ENCODE measurements at regions not wholly inside any gene's neighbourhood (a gene's known extent, or its start where the extent isn't known, plus 50 kb on each side); places are given as distances from the start of the nearest gene placed in this dataset.

DNA sequence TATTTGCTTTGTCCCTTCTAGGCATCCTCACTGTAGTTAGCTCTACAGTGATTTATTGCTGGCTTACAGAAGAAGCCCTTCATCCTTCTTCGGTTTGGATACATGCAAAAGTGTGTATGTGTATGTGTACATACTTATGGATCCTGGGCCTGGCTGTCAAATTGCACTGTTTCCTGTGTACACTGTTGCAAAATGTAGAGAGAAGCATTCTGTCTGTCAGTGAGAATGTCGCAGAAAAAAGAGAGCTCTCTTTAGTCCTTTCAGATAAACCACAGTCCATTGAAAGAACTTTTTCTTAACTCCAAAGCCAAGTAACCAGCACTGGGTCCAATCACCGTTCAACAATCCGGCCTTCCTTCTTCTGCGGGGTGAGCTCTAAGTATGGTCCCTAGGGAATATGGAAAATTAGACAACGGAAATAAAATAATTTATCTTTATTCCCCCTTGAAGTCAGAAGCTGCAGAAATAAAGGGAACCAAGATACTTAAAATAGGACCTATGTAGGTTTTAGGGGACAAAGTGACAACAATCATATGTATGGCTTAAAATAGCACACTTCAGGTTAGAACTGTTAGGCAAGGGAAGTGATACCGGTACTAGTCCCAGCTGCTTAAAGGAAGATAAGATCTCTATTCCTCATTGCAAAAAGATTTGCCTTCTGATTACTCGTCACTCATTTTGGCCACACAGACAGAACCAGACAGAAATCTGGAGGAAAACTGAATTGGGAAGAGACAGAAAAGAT lies 107.0 kb downstream of the CD83 start:
- CTCF ChIA-PET: no interaction called here
- Histone ChIP-seq H3K4me1 (ENCODE audit: control insufficient read depth, insufficient read depth, low read length) (no peaks in the 10 kb centered on the region), H3K4me3 (ENCODE audit: low read depth, low read length) (no peak overlapping the region), H3K36me3 (ENCODE audit: control insufficient read depth in 2 of 2, insufficient read depth in 1 of 2, low read length in 2 of 2) (no peaks in the 10 kb centered on the region), H3K9me3 (ENCODE audit: control insufficient read depth, insufficient read depth, low read depth, low read length) (no peaks in the 10 kb centered on the region), H3K27ac (ENCODE audit: extremely low read depth, low read depth, low read length) (no peak overlapping the region)
- POLR2A ChIA-PET: no interaction called here
- TF ChIP-seq, protein P1, sequence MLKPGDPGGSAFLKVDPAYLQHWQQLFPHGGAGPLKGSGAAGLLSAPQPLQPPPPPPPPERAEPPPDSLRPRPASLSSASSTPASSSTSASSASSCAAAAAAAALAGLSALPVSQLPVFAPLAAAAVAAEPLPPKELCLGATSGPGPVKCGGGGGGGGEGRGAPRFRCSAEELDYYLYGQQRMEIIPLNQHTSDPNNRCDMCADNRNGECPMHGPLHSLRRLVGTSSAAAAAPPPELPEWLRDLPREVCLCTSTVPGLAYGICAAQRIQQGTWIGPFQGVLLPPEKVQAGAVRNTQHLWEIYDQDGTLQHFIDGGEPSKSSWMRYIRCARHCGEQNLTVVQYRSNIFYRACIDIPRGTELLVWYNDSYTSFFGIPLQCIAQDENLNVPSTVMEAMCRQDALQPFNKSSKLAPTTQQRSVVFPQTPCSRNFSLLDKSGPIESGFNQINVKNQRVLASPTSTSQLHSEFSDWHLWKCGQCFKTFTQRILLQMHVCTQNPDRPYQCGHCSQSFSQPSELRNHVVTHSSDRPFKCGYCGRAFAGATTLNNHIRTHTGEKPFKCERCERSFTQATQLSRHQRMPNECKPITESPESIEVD (tag by site-specific recombination; IDR thresholded peaks at IDR 0.05): no peak
- TF ChIP-seq ZNF350 (tag by site-specific recombination; IDR thresholded peaks at IDR 0.05): no peak
- no peak for TF ChIP-seq ZNF624 (tag by site-specific recombination; IDR thresholded peaks at IDR 0.05)

DNA sequence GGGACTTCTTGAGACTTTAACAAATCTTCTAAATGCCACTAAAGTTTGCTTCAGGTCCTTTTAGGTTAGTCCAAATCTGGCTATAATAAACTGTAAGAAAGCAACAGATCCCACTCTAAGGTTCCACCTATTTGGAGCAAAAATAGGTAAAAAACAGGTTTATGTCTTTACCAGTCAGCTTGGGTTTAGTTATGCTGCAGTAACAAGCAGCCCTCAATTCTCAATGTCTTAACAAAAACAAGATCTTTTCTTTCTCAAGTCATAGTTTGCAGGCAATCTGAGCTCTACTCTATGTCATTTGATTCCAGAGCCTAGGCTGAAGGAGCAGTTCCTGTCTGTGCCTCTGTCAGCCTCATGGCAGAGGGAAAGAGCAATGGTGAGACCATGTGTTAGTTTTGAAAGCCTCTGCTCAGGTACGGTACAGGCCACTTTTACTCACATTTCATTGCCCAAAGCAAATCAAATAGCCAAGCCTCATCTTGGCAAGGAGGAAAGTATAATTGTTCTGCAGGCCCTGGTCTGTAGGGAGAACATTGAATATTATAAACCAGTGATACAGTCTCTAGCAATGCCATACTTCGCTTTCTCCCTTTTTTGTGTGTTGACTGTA lies 108.6 kb downstream of the CD83 start:
- Histone ChIP-seq H3K27ac (ENCODE audit: extremely low read depth, low read depth, low read length) (no peak overlapping the region), H3K36me3 (ENCODE audit: control insufficient read depth in 2 of 2, insufficient read depth in 1 of 2, low read length in 2 of 2) (no peaks in the 10 kb centered on the region), H3K4me1 (ENCODE audit: control insufficient read depth, insufficient read depth, low read length) (no peaks in the 10 kb centered on the region), H3K9me3 (ENCODE audit: control insufficient read depth, insufficient read depth, low read depth, low read length) (no peaks in the 10 kb centered on the region), H3K4me3 (ENCODE audit: low read depth, low read length) (no peak overlapping the region)
- POLR2A ChIA-PET: no interaction called here
- TF ChIP-seq ZNF19 (tag by site-specific recombination; IDR thresholded peaks at IDR 0.05; ENCODE audit: low read depth) (no peak), ZBTB17 (tag by site-specific recombination; IDR thresholded peaks at IDR 0.05) (no peak), ZBTB1 (tag by site-specific recombination; IDR thresholded peaks at IDR 0.05) (no peak), ZNF138 (tag by site-specific recombination; IDR thresholded peaks at IDR 0.05; ENCODE audit: borderline replicate concordance) (no peak), ZBTB21 (tag by site-specific recombination; IDR thresholded peaks at IDR 0.05) (no peak)
- TF ChIP-seq, protein P1 (tag by site-specific recombination; IDR thresholded peaks at IDR 0.05): no peak
- CTCF ChIA-PET: interaction anchor here (0.5 kb wide), 1 partner anchor 11 kb away, joined by 3 read pairs; no protein-coding TSS in a partner anchor

DNA sequence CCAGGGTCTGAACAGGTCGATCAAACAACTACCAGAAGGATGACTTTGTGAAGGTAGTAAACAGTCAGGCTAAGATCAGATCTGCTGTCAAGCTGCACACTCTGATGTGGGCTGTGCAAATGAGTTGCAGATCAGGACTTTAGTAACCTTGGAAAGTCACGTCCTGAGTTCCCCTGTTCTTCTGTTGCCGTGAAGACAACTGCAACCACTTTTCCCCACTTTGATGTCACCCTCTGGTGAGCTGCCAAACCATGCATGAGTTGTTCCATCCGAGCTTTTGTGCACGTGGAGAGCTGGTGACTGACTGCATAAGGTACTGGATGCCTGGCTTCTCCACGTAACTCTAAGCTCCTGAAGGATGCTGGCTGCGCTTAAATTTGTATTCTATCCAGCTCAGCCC lies 111.0 kb downstream of the CD83 start:
- H3K4me1 ChIP-seq (ENCODE audit: control insufficient read depth, insufficient read depth, low read length): no peaks in the 10 kb centered on the region
- CTCF ChIA-PET: interaction anchor here (0.6 kb wide), 1 partner anchor 9 kb away, joined by 3 read pairs; no protein-coding TSS in a partner anchor
- POLR2A ChIA-PET: no interaction called here
- H3K27ac ChIP-seq (ENCODE audit: extremely low read depth, low read depth, low read length): no peak overlapping the region
- no peaks in the 10 kb centered on the region for H3K36me3 ChIP-seq (ENCODE audit: control insufficient read depth in 2 of 2, insufficient read depth in 1 of 2, low read length in 2 of 2)
- no peak overlapping the region for H3K4me3 ChIP-seq (ENCODE audit: low read depth, low read length)
- no peaks in the 10 kb centered on the region for H3K9me3 ChIP-seq (ENCODE audit: control insufficient read depth, insufficient read depth, low read depth, low read length)
- TF ChIP-seq ZNF571 (tag by site-specific recombination; IDR thresholded peaks at IDR 0.05) (no peak), ZBTB8A (tag by site-specific recombination; IDR thresholded peaks at IDR 0.05) (no peak), ZNF76 (tag by site-specific recombination; IDR thresholded peaks at IDR 0.05; ENCODE audit: borderline replicate concordance, low read depth) (no peak), ZNF660 (tag by site-specific recombination; IDR thresholded peaks at IDR 0.05) (no peak), GFI1B (tag by site-specific recombination; IDR thresholded peaks at IDR 0.05) (no peak), ZEB2 (tag by site-specific recombination; IDR thresholded peaks at IDR 0.05) (no peak), ATF2 (tag by site-specific recombination; IDR thresholded peaks at IDR 0.05; ENCODE audit: low read depth) (no peak), ZNF558 (tag by site-specific recombination; IDR thresholded peaks at IDR 0.05) (no peak)
- TF ChIP-seq, protein P2, sequence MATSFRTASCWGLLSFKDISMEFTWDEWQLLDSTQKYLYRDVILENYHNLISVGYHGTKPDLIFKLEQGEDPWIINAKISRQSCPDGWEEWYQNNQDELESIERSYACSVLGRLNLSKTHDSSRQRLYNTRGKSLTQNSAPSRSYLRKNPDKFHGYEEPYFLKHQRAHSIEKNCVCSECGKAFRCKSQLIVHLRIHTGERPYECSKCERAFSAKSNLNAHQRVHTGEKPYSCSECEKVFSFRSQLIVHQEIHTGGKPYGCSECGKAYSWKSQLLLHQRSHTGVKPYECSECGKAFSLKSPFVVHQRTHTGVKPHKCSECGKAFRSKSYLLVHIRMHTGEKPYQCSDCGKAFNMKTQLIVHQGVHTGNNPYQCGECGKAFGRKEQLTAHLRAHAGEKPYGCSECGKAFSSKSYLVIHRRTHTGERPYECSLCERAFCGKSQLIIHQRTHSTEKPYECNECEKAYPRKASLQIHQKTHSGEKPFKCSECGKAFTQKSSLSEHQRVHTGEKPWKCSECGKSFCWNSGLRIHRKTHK (tag by site-specific recombination; IDR thresholded peaks at IDR 0.05): no peak
- TF ChIP-seq, protein P3, sequence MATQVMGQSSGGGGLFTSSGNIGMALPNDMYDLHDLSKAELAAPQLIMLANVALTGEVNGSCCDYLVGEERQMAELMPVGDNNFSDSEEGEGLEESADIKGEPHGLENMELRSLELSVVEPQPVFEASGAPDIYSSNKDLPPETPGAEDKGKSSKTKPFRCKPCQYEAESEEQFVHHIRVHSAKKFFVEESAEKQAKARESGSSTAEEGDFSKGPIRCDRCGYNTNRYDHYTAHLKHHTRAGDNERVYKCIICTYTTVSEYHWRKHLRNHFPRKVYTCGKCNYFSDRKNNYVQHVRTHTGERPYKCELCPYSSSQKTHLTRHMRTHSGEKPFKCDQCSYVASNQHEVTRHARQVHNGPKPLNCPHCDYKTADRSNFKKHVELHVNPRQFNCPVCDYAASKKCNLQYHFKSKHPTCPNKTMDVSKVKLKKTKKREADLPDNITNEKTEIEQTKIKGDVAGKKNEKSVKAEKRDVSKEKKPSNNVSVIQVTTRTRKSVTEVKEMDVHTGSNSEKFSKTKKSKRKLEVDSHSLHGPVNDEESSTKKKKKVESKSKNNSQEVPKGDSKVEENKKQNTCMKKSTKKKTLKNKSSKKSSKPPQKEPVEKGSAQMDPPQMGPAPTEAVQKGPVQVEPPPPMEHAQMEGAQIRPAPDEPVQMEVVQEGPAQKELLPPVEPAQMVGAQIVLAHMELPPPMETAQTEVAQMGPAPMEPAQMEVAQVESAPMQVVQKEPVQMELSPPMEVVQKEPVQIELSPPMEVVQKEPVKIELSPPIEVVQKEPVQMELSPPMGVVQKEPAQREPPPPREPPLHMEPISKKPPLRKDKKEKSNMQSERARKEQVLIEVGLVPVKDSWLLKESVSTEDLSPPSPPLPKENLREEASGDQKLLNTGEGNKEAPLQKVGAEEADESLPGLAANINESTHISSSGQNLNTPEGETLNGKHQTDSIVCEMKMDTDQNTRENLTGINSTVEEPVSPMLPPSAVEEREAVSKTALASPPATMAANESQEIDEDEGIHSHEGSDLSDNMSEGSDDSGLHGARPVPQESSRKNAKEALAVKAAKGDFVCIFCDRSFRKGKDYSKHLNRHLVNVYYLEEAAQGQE (tag by site-specific recombination; IDR thresholded peaks at IDR 0.05): no peak
- TF ChIP-seq, protein P4, sequence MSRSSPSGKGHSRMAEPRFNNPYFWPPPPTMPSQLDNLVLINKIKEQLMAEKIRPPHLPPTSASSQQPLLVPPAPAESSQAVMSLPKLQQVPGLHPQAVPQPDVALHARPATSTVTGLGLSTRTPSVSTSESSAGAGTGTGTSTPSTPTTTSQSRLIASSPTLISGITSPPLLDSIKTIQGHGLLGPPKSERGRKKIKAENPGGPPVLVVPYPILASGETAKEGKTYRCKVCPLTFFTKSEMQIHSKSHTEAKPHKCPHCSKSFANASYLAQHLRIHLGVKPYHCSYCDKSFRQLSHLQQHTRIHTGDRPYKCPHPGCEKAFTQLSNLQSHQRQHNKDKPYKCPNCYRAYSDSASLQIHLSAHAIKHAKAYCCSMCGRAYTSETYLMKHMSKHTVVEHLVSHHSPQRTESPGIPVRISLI (tag by site-specific recombination; IDR thresholded peaks at IDR 0.05): no peak
